Fibroblast of lung (primary cell): ENCODE measurements at regions not wholly inside any gene's neighbourhood (a gene's known extent, or its start where the extent isn't known, plus 50 kb on each side); places are given as distances from the start of the nearest gene placed in this dataset.

ENCODE experiments used
- DNase-seq, 2 donors: peaks; one replicate each; pipeline versions ENCODE4 v3.0.0 to v3.0.0-alpha.2; 2010; ENCODE audit warnings: low read depth in 2 of 2
- H2AFZ ChIP-seq: 2 replicates; pipeline ENCODE4 v1.5.1; 2012; ENCODE audit warnings: low read length, control low read depth, inconsistent platforms
- H3K27ac ChIP-seq: 2 replicates; pipeline ENCODE4 v1.5.1; 2011; ENCODE audit warnings: low read length, control low read depth; ENCODE audit not compliant: insufficient read depth
- H3K27me3 ChIP-seq: 2 replicates; pipeline ENCODE4 v1.5.1; 2011; ENCODE audit warnings: mild to moderate bottlenecking, low read length; ENCODE audit not compliant: control insufficient read depth, insufficient read depth
- H3K36me3 ChIP-seq: 2 replicates; pipeline ENCODE4 v1.5.1; 2011; ENCODE audit warnings: low read length; ENCODE audit not compliant: control insufficient read depth, insufficient read depth
- H3K4me1 ChIP-seq: 2 replicates; pipeline ENCODE4 v1.5.1; 2011; ENCODE audit warnings: low read length; ENCODE audit not compliant: control insufficient read depth, insufficient read depth; ENCODE audit errors: extremely low read depth
- H3K4me2 ChIP-seq: 2 replicates; pipeline ENCODE4 v1.5.1; 2011; ENCODE audit warnings: low read length, control low read depth; ENCODE audit not compliant: insufficient read depth; ENCODE audit errors: extremely low read depth
- H3K4me3 ChIP-seq, 4 experiments: fragments of 200-600 bp in 1 of 4; sonication (generic) in 1 of 4; replicated peaks in 1 of 4; 2 replicates each; pipeline ENCODE4 v1.5.1; 2011 to 2016; ENCODE audit warnings: low read length in 4 of 4, low read depth in 3 of 4, mild to moderate bottlenecking in 3 of 4, control low read depth in 2 of 4, inconsistent platforms in 1 of 4, mixed read lengths in 1 of 4; ENCODE audit not compliant: insufficient read depth in 1 of 4; ENCODE audit errors: control extremely low read depth in 1 of 4
- H3K79me2 ChIP-seq: 2 replicates; pipeline ENCODE4 v1.5.1; 2012; ENCODE audit warnings: mild to moderate bottlenecking, low read length, inconsistent platforms; ENCODE audit not compliant: control insufficient read depth, insufficient read depth
- H3K9ac ChIP-seq: 2 replicates; pipeline ENCODE4 v1.5.1; 2011; ENCODE audit warnings: mild to moderate bottlenecking, low read length, control low read depth; ENCODE audit not compliant: insufficient read depth
- H3K9me3 ChIP-seq: 2 replicates; pipeline ENCODE4 v1.5.1; 2012; ENCODE audit warnings: low read depth, low read length; ENCODE audit not compliant: control insufficient read depth, insufficient read depth
- H4K20me1 ChIP-seq: 2 replicates; pipeline ENCODE4 v1.5.1; 2011; ENCODE audit warnings: low read length; ENCODE audit not compliant: control insufficient read depth, insufficient read depth; ENCODE audit errors: extremely low read depth
- EZH2 ChIP-seq: IDR thresholded peaks from 2 replicates; pipeline ENCODE4 v1.5.1; 2012; ENCODE audit warnings: low read length, control low read depth, mild to moderate bottlenecking; ENCODE audit errors: missing control alignments
- TF ChIP-seq, protein P1 (sequence below), 2 donors: IDR thresholded peaks in 1 of 2; conservative IDR thresholded peaks in 1 of 2; 1 replicate in 1 of 2; 2 replicates in 1 of 2; pipeline ENCODE4 v1.5.1; 2011 to 2012; ENCODE audit warnings: low read length in 2 of 2, control low read depth in 1 of 2, inconsistent platforms in 1 of 2, low read depth in 1 of 2, mild to moderate bottlenecking in 1 of 2

DNA sequence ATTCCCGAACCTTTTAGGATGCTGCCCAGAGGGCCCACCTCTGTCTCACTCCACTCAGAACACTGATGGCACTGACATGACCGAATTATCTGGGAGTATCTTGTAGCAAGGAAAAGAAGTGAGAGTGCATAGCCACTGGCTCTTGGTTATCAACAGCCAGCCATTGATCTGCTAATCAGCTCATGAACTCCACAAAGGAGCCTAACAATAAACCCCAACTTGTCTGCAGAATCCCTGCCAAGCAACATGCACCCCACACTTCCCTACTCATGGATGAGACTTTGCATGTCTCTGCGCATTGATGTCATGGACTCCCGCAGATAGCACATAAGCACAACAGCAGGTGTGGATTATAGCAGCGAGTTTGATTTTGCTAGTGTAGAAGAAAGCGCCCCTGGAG, 1538.9 kb upstream of the RAG2 start:
- Histone ChIP-seq H3K27me3 (no peaks in the 10 kb centered on the region), H3K4me3 (no peak overlapping the region)
- no peak for TF ChIP-seq EZH2
- TF ChIP-seq, protein P1, sequence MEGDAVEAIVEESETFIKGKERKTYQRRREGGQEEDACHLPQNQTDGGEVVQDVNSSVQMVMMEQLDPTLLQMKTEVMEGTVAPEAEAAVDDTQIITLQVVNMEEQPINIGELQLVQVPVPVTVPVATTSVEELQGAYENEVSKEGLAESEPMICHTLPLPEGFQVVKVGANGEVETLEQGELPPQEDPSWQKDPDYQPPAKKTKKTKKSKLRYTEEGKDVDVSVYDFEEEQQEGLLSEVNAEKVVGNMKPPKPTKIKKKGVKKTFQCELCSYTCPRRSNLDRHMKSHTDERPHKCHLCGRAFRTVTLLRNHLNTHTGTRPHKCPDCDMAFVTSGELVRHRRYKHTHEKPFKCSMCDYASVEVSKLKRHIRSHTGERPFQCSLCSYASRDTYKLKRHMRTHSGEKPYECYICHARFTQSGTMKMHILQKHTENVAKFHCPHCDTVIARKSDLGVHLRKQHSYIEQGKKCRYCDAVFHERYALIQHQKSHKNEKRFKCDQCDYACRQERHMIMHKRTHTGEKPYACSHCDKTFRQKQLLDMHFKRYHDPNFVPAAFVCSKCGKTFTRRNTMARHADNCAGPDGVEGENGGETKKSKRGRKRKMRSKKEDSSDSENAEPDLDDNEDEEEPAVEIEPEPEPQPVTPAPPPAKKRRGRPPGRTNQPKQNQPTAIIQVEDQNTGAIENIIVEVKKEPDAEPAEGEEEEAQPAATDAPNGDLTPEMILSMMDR (conservative IDR thresholded peaks at IDR 0.05 in 1 of 2, IDR thresholded peaks at IDR 0.05 in 1 of 2; ENCODE audit: low read depth in 1 of 2, low read length in 2 of 2): no peak

DNA sequence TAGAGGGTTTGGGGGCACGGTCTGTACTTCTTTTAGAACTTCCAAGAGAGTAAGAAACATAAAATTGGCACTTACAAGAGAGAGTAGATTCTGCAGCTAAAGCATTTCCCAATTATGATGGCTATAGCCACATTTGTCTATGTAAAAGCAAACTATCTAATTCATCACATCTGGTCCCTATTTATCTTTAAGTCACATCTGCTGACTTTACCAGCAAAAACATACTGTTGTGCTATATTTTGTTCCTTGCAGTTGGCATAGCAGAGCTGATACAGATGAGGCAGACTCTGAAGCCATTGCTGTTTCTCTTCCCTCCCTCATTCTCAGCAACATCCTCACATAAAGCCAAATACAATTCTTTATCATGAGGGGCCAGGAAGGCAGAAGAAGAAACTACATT, 1533.5 kb upstream of the RAG2 start:
- no peaks in the 10 kb centered on the region for H3K79me2 ChIP-seq
- H4K20me1 ChIP-seq: no peaks in the 10 kb centered on the region
- no peak for DNase-seq
- H2AFZ ChIP-seq: no peak overlapping the region
- H3K27me3 ChIP-seq: no peaks in the 10 kb centered on the region
- TF ChIP-seq EZH2: no peak
- TF ChIP-seq, protein P1 (conservative IDR thresholded peaks at IDR 0.05 in 1 of 2, IDR thresholded peaks at IDR 0.05 in 1 of 2; ENCODE audit: low read depth in 1 of 2, low read length in 2 of 2): no peak
- no peaks in the 10 kb centered on the region for H3K9me3 ChIP-seq
- no peak overlapping the region for H3K9ac ChIP-seq
- no peak overlapping the region for H3K4me3 ChIP-seq
- H3K27ac ChIP-seq: no peak overlapping the region
- H3K4me2 ChIP-seq: no peak overlapping the region
- H3K4me1 ChIP-seq: no peaks in the 10 kb centered on the region
- no peaks in the 10 kb centered on the region for H3K36me3 ChIP-seq

More for the DNA sequence above, 1538.9 kb upstream of the RAG2 start:
- no peak overlapping the region for H3K4me2 ChIP-seq
- no peak overlapping the region for H3K9ac ChIP-seq
- H2AFZ ChIP-seq: no peak overlapping the region
- no peaks in the 10 kb centered on the region for H3K79me2 ChIP-seq
- no peaks in the 10 kb centered on the region for H3K36me3 ChIP-seq
- H3K9me3 ChIP-seq: no peaks in the 10 kb centered on the region
- H3K27ac ChIP-seq: no peak overlapping the region
- no peak for DNase-seq
- H3K4me1 ChIP-seq: no peaks in the 10 kb centered on the region
- no peaks in the 10 kb centered on the region for H4K20me1 ChIP-seq

DNA sequence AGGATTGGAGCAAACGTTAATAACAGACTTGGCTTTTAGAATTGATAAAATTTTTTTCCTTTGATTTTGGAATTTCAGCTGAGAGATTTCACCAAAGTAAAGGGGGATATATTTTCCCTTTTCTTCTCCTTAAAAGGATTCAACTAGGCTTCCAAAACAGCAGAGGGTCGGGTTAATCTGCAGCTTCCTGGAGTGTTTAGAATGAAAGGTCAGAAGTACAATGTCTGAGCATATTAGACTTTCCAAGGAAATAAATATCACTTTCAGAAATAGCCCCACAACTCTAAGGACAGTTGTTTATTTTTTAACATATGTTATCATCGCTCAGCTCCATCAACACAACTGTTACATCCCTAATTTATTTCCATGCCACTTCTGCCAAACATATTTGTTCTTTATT, 1532.9 kb upstream of the RAG2 start:
- H3K27me3 ChIP-seq: no peaks in the 10 kb centered on the region
- H3K9ac ChIP-seq: no peak overlapping the region
- H4K20me1 ChIP-seq: no peaks in the 10 kb centered on the region
- no peak overlapping the region for H3K4me3 ChIP-seq
- H3K27ac ChIP-seq: no peak overlapping the region
- H3K79me2 ChIP-seq: no peaks in the 10 kb centered on the region
- TF ChIP-seq EZH2: no peak
- TF ChIP-seq, protein P1 (conservative IDR thresholded peaks at IDR 0.05 in 1 of 2, IDR thresholded peaks at IDR 0.05 in 1 of 2; ENCODE audit: low read depth in 1 of 2, low read length in 2 of 2): no peak
- H3K4me2 ChIP-seq: no peak overlapping the region
- no peaks in the 10 kb centered on the region for H3K9me3 ChIP-seq
- no peaks in the 10 kb centered on the region for H3K4me1 ChIP-seq
- no peak for DNase-seq
- H2AFZ ChIP-seq: no peak overlapping the region
- H3K36me3 ChIP-seq: no peaks in the 10 kb centered on the region
